Heart left ventricle (tissue), 16 donors: ENCODE measurements at regions not wholly inside any gene's neighbourhood (a gene's known extent, or its start where the extent isn't known, plus 50 kb on each side); places are given as distances from the start of the nearest gene placed in this dataset.

Source experiments
- ATAC-seq, 4 donors: fragments of 200-7000 bp; cut with Tn5 transposase; one replicate each; pipeline ENCODE4 v1.9.1; 2020 to 2022; ENCODE audit warnings: moderate library complexity in 4 of 4, mild to moderate bottlenecking in 3 of 4, moderate number of reproducible peaks in 1 of 4
- DNase-seq, 5 donors: peaks; one replicate each; pipeline ENCODE4 v3.0.0-alpha.2; 2020
- H3K27ac ChIP-seq, 12 donors: fragments of 200-600 bp; sonication (generic) in 4 of 12; one replicate each; pipeline versions ENCODE4 v1.5.0 to v1.8.0; 2016 to 2022; ENCODE audit warnings: mild to moderate bottlenecking in 2 of 12
- H3K27me3 ChIP-seq, 9 donors: fragments of 200-600 bp; sonication (generic) in 2 of 9; one replicate each; pipeline versions ENCODE4 v1.5.1 to v1.8.0; 2016 to 2022; ENCODE audit warnings: mild to moderate bottlenecking in 3 of 9
- H3K36me3 ChIP-seq, 9 donors: fragments of 200-600 bp; sonication (generic) in 2 of 9; one replicate each; pipeline versions ENCODE4 v1.5.0 to v1.8.0; 2018 to 2022; ENCODE audit warnings: mild to moderate bottlenecking in 2 of 9
- H3K4me1 ChIP-seq, 12 donors: fragments of 200-600 bp; sonication (generic) in 4 of 12; one replicate each; pipeline versions ENCODE4 v1.5.0 to v1.8.0; 2016 to 2022; ENCODE audit warnings: mild to moderate bottlenecking in 3 of 12
- H3K4me3 ChIP-seq, 12 donors: fragments of 200-600 bp; sonication (generic) in 4 of 12; one replicate each; pipeline versions ENCODE4 v1.5.0 to v1.8.0; 2017 to 2022; ENCODE audit warnings: mild to moderate bottlenecking in 9 of 12, moderate library complexity in 4 of 12
- H3K9me3 ChIP-seq, 12 donors: fragments of 200-600 bp; sonication (generic) in 4 of 12; one replicate each; pipeline versions ENCODE4 v1.5.0 to v1.8.0; 2016 to 2022; ENCODE audit warnings: mild to moderate bottlenecking in 1 of 12
- CTCF ChIP-seq, 12 donors: fragments of 200-600 bp; sonication (generic) in 4 of 12; IDR thresholded peaks; one replicate each; pipeline versions ENCODE4 v1.5.0 to v1.8.0; 2018 to 2022; ENCODE audit warnings: antibody characterized with exemption in 12 of 12, mild to moderate bottlenecking in 5 of 12
- POLR2A ChIP-seq, 2 donors: fragments of 450-650 bp; IDR thresholded peaks; one replicate each; pipeline ENCODE4 v1.6.1; 2017; ENCODE audit warnings: antibody characterized with exemption in 2 of 2, mild to moderate bottlenecking in 2 of 2, moderate library complexity in 2 of 2
- WGBS, 4 donors: extraction: QIAGEN DNeasy Blood & Tissue Kit in 2 of 4; methylation state at CpG; one replicate each; pipeline versions ENCODE4 v1.1.5 to v1.1.7; 2013 to 2018; 5-methylcytosine and 5-hydroxymethylcytosine counted together
- intact Hi-C, 10 donors: fragments of 100-400 bp; cut with DNase I; formaldehyde crosslinking; loops; one replicate each; pipeline versions ENCODE4 v1.11.1 to v1.14.2; 2022
- donor health status: ischemic (EF 13 %, LVEDD 7.1; RV severe dilation, severe dysfunction).
- donor health status: healthy with polysubstance abuse.
- donor health status: DM: no; HTN: yes; CAD: no.
- donor health status: DM: no; HTN: no; CAD: no.
- donor health status: ischemic (EF 25% LVEDD 6.9; RV normal size, moderate dysfunction).
- donor health status: ischemic (EF 25% LVEDD 5.7; RV mildly dilated, moderate dysfunction).
- donor health status: healthy.
- donor health status: DM: yes; HTN: yes; CAD: no.
- donor health status: ischemic (EF 35%, LVEDD 5.7; RV mildly dilated, moderate dysfunction).
- donor health status: nonischemic (EF 11% LVEDD 7.7; RV severe dilation, severe dysfunction).
- donor health status: DM: yes; HTN: yes; CAD: no.
- donor health status: PGD.
- donor health status: ischemic (EF 29% LVEDD 5.4; RV normal size, mild dysfunction).
- donor health status: nonischemic (EF 23%, LVEDD 6.1; RV moderate dilation, normal function).

GRCh38 chr5:87954121-87954520, 314.5 kb downstream of the TMEM161B start:
- ATAC-seq = no peak
- H3K36me3 ChIP-seq = no peaks in the 10 kb centered on the region
- H3K4me3 ChIP-seq = no peak overlapping the region
- intact Hi-C loops = no loop called here
- peaks cover 0 to 4% (median 0%) of the 10 kb centered on the region in 12 donors for H3K4me1 ChIP-seq
- H3K9me3 ChIP-seq = no peaks in the 10 kb centered on the region
- no peak for DNase-seq
- no peaks in the 10 kb centered on the region for H3K27me3 ChIP-seq
- no peak overlapping the region for H3K27ac ChIP-seq
- no peak for TF ChIP-seq POLR2A (IDR thresholded peaks at IDR 0.05)
- no peak for TF ChIP-seq CTCF (IDR thresholded peaks at IDR 0.05)

DNA sequence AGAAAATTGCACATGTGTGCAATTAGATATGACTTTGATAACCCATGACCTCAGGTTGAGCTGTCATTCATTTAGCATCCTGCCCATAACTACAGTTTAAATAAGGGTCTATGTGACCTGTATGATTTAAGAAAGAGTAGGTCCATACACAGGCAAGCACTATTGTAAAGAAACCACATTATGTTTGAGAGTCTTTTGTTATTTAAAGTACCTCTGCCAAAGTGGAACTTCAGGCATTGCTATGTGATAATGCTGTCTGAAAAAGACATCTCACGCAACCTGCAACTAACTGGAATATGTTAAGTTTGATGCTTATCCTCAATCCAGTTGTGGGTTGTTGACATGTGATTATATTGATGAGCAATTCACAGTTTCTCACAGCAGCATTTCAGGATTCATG, 317.0 kb downstream of the TMEM161B start:
- no peaks in the 10 kb centered on the region for H3K27me3 ChIP-seq
- DNase-seq (no peak), ATAC-seq (no peak)
- no peaks in the 10 kb centered on the region for H3K9me3 ChIP-seq
- H3K27ac ChIP-seq = no peak overlapping the region
- H3K36me3 ChIP-seq = no peaks in the 10 kb centered on the region
- no peak overlapping the region for H3K4me3 ChIP-seq
- TF ChIP-seq CTCF (IDR thresholded peaks at IDR 0.05) = no peak
- TF ChIP-seq POLR2A (IDR thresholded peaks at IDR 0.05) = no peak
- intact Hi-C loops = no loop called here
- 83 to 94% (median 91%) methylated on average over 1 of the region's 1 CpG for WGBS, 4 donors
- peaks cover 0 to 4% (median 0%) of the 10 kb centered on the region in 12 donors for H3K4me1 ChIP-seq

GRCh38 chr5:87949676-87950631, 318.7 kb downstream of the TMEM161B start:
- WGBS, 4 donors = 57 to 64% (median 61%) methylated on average over 10 of the region's 10 CpGs
- peak in 2 of 4 donors; percentile 26 to 38 for ATAC-seq

More at GRCh38 chr5:87949676-87950631, 318.7 kb downstream of the TMEM161B start:
- DNase-seq = no peak
- intact Hi-C loops = no loop called here
- H3K4me3 ChIP-seq = no peak overlapping the region
- H3K4me1 ChIP-seq = peaks cover 0 to 4% (median 0%) of the 10 kb centered on the region in 12 donors
- TF ChIP-seq POLR2A (IDR thresholded peaks at IDR 0.05) = no peak
- TF ChIP-seq CTCF (IDR thresholded peaks at IDR 0.05) = no peak
- H3K27me3 ChIP-seq = no peaks in the 10 kb centered on the region
- no peaks in the 10 kb centered on the region for H3K36me3 ChIP-seq
- no peaks in the 10 kb centered on the region for H3K9me3 ChIP-seq
- H3K27ac ChIP-seq = no peak overlapping the region
